HL-60 (cell line): ENCODE measurements at regions not wholly inside any gene's neighbourhood (a gene's known extent, or its start where the extent isn't known, plus 50 kb on each side); places are given as distances from the start of the nearest gene placed in this dataset.

ENCODE experiments used
- DNase-seq, 2 experiments: peaks; one replicate each; pipeline ENCODE4 v3.0.0-alpha.2; 2010 to 2020; ENCODE audit warnings: low read depth in 1 of 2, low spot score in 1 of 2
- H3K27ac ChIP-seq: fragments of 250-450 bp; sonication (Bioruptor Pico); replicated peaks from 2 replicates; pipeline ENCODE4 v1.5.1; 2020; ENCODE audit warnings: mild to moderate bottlenecking, moderate library complexity
- H3K27me3 ChIP-seq: fragments of 250-450 bp; sonication (Bioruptor Pico); 2 replicates; pipeline ENCODE4 v1.5.1; 2021; ENCODE audit warnings: mild to moderate bottlenecking, moderate library complexity; ENCODE audit not compliant: insufficient read depth, poor library complexity, severe bottlenecking
- H3K4me3 ChIP-seq: replicated peaks from 2 replicates; pipeline ENCODE4 v1.5.1; 2011; ENCODE audit warnings: mild to moderate bottlenecking, control low read depth, low read length; ENCODE audit not compliant: insufficient read depth
- GABPA ChIP-seq: IDR thresholded peaks from 2 replicates; pipeline ENCODE4 v1.6.1; 2012; ENCODE audit warnings: low read depth
- POLR2AphosphoS5 ChIP-seq: IDR thresholded peaks from 2 replicates; pipeline ENCODE4 v1.6.1; 2012; ENCODE audit warnings: low read depth
- SPI1 ChIP-seq: IDR thresholded peaks from 2 replicates; pipeline ENCODE4 v1.6.1; 2012; ENCODE audit warnings: low read depth, mild to moderate bottlenecking, borderline replicate concordance
- TF ChIP-seq, protein P1 (sequence below): IDR thresholded peaks from 2 replicates; pipeline ENCODE4 v1.6.1; 2012; ENCODE audit warnings: low read depth; ENCODE audit not compliant: insufficient replicate concordance
- TF ChIP-seq, protein P2 (sequence below): IDR thresholded peaks from one replicate; pipeline ENCODE4 v1.5.1; 2011; ENCODE audit warnings: low read length, control low read depth, inconsistent platforms; ENCODE audit not compliant: insufficient read depth

DNA sequence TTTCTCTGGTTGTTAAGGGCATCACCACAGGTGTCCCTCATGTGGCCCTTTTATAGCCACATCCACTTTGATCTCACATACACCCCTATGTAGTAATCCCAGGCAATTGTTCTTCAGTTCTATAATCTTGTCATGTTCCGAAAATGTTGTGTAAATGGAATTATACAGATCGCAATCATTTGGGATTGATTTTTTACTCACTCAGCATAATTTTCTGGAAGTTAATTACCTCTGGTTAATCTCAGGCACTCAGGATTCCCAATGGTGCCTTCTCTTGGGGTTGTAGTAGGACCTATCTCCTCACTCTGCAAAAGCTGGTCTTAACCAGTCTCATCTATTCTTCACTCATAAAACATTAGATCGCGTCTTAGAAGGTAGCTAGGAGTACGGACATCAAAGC lies 1549.6 kb upstream of the DDX18 start:
- H3K27ac ChIP-seq: no peak overlapping the region
- no peaks in the 10 kb centered on the region for H3K27me3 ChIP-seq
- no peak for DNase-seq
- H3K4me3 ChIP-seq: no peak overlapping the region
- TF ChIP-seq, protein P1, sequence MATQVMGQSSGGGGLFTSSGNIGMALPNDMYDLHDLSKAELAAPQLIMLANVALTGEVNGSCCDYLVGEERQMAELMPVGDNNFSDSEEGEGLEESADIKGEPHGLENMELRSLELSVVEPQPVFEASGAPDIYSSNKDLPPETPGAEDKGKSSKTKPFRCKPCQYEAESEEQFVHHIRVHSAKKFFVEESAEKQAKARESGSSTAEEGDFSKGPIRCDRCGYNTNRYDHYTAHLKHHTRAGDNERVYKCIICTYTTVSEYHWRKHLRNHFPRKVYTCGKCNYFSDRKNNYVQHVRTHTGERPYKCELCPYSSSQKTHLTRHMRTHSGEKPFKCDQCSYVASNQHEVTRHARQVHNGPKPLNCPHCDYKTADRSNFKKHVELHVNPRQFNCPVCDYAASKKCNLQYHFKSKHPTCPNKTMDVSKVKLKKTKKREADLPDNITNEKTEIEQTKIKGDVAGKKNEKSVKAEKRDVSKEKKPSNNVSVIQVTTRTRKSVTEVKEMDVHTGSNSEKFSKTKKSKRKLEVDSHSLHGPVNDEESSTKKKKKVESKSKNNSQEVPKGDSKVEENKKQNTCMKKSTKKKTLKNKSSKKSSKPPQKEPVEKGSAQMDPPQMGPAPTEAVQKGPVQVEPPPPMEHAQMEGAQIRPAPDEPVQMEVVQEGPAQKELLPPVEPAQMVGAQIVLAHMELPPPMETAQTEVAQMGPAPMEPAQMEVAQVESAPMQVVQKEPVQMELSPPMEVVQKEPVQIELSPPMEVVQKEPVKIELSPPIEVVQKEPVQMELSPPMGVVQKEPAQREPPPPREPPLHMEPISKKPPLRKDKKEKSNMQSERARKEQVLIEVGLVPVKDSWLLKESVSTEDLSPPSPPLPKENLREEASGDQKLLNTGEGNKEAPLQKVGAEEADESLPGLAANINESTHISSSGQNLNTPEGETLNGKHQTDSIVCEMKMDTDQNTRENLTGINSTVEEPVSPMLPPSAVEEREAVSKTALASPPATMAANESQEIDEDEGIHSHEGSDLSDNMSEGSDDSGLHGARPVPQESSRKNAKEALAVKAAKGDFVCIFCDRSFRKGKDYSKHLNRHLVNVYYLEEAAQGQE: no peak
- TF ChIP-seq, protein P2, sequence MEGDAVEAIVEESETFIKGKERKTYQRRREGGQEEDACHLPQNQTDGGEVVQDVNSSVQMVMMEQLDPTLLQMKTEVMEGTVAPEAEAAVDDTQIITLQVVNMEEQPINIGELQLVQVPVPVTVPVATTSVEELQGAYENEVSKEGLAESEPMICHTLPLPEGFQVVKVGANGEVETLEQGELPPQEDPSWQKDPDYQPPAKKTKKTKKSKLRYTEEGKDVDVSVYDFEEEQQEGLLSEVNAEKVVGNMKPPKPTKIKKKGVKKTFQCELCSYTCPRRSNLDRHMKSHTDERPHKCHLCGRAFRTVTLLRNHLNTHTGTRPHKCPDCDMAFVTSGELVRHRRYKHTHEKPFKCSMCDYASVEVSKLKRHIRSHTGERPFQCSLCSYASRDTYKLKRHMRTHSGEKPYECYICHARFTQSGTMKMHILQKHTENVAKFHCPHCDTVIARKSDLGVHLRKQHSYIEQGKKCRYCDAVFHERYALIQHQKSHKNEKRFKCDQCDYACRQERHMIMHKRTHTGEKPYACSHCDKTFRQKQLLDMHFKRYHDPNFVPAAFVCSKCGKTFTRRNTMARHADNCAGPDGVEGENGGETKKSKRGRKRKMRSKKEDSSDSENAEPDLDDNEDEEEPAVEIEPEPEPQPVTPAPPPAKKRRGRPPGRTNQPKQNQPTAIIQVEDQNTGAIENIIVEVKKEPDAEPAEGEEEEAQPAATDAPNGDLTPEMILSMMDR: no peak
- TF ChIP-seq POLR2AphosphoS5: no peak
- TF ChIP-seq SPI1: no peak
- no peak for TF ChIP-seq GABPA

DNA sequence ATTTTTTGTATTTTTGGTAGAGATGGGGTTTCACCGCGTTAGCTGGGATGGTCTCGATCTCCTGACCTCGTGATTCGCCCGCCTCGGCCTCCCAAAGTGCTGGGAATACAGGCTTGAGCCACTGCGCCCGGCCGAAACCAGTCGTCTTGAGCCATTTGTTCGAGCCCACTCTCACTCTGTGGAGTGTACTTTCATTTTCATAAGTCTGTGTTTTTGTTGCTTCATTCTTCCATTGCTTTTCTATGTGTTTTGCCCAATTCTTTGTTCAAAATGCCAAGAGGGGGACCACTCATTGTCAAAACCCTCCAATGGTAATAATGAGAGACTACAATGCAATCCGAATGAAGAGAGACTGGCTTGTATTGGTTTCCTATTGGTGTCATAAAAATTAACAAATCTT lies 1545.5 kb upstream of the DDX18 start:
- no peak for DNase-seq
- TF ChIP-seq, protein P1: no peak
- TF ChIP-seq, protein P2: no peak
- TF ChIP-seq POLR2AphosphoS5 (no peak), SPI1 (no peak), GABPA (no peak)
- no peak overlapping the region for H3K27ac ChIP-seq
- H3K27me3 ChIP-seq: no peaks in the 10 kb centered on the region
- H3K4me3 ChIP-seq: no peak overlapping the region

DNA sequence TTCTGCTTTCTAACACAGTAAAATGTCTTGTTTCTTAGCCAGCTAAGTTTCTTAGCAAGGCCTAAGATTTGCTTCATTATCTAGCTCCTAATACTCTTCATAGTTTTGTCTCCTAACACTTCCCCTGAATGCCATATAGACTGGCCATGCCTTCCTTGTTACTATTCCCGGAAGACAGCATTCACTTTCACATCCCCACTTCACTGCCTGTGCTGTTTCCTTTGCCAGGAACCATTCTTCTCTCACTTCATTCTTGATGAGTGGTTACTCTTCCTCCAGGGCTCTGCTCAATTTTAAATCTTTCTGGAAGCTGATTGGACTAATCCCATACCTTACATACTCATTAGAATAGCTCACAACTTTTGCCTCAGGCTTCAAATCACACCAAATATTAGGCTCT lies 1510.2 kb upstream of the DDX18 start:
- H3K4me3 ChIP-seq: no peak overlapping the region

More for the DNA sequence above, 1510.2 kb upstream of the DDX18 start:
- no peak for DNase-seq
- no peaks in the 10 kb centered on the region for H3K27me3 ChIP-seq
- H3K27ac ChIP-seq: no peak overlapping the region
- TF ChIP-seq, protein P2: no peak
- TF ChIP-seq POLR2AphosphoS5: no peak
- no peak for TF ChIP-seq SPI1
